ENCODE measurements at regions not wholly inside any gene's neighbourhood (a gene's known extent, or its start where the extent isn't known, plus 50 kb on each side); places are given as distances from the start of the nearest gene placed in this dataset.

GRCh38 chr6:103723438-103724322, 1136.0 kb downstream of the HACE1 start:
- TF ChIP-seq SP1 (CRISPR knock-in tag; conservative IDR thresholded peaks at IDR 0.05) (no peak), CTCF (IDR thresholded peaks at IDR 0.05) (no peak), ZNF396 (CRISPR knock-in tag; IDR thresholded peaks at IDR 0.05; ENCODE audit: borderline replicate concordance) (no peak)

Data from WTC11 (cell line).